HepG2 (cell line): ENCODE measurements at regions not wholly inside any gene's neighbourhood (a gene's known extent, or its start where the extent isn't known, plus 50 kb on each side); places are given as distances from the start of the nearest gene placed in this dataset.

Source experiments
- BCL3 ChIP-seq: sonication (generic); formaldehyde crosslinking; IDR thresholded peaks from 2 replicates; pipeline ENCODE4 v1.5.1; 2020; ENCODE audit warnings: mild to moderate bottlenecking, missing genetic modification reagents, moderate library complexity
- CREB1 ChIP-seq, 2 experiments: fragments of 450-650 bp in 1 of 2; IDR thresholded peaks; 2 replicates each; pipeline ENCODE4 v1.6.1; 2016 to 2017; ENCODE audit warnings: control low read depth in 1 of 2, mild to moderate bottlenecking in 1 of 2, missing compliant biosample characterization in 1 of 2, missing genetic modification characterization in 1 of 2
- CTCF ChIP-seq: sonication (generic); formaldehyde crosslinking; IDR thresholded peaks from 2 replicates; pipeline ENCODE4 v1.5.0; 2020; ENCODE audit warnings: mild to moderate bottlenecking, missing genetic modification reagents, moderate library complexity
- ELF1 ChIP-seq: sonication (generic); formaldehyde crosslinking; IDR thresholded peaks from 2 replicates; pipeline ENCODE4 v1.4.0; 2020; ENCODE audit warnings: missing genetic modification reagents
- FOXO4 ChIP-seq: sonication (generic); formaldehyde crosslinking; conservative IDR thresholded peaks from 2 replicates; pipeline ENCODE4 v1.8.1; 2023; ENCODE audit warnings: missing genetic modification reagents
- MED8 ChIP-seq: sonication (generic); formaldehyde crosslinking; IDR thresholded peaks from 2 replicates; pipeline ENCODE4 v1.8.1; 2023; ENCODE audit warnings: mild to moderate bottlenecking, missing genetic modification reagents; ENCODE audit not compliant: insufficient replicate concordance
- SP2 ChIP-seq: sonication (generic); formaldehyde crosslinking; IDR thresholded peaks from 2 replicates; pipeline ENCODE4 v1.5.1; 2020; ENCODE audit warnings: mild to moderate bottlenecking, missing genetic modification reagents
- ZNF138 ChIP-seq: sonication (generic); formaldehyde crosslinking; IDR thresholded peaks from 2 replicates; pipeline ENCODE4 v1.5.0; 2020; ENCODE audit warnings: mild to moderate bottlenecking, low read depth, missing genetic modification reagents
- ZNF761 ChIP-seq: sonication (generic); formaldehyde crosslinking; conservative IDR thresholded peaks from 2 replicates; pipeline ENCODE4 v1.4.0; 2020; ENCODE audit warnings: mild to moderate bottlenecking, missing genetic modification reagents
- TF ChIP-seq, protein P1 (sequence below): sonication (generic); formaldehyde crosslinking; IDR thresholded peaks from 2 replicates; pipeline ENCODE4 v1.8.1; 2023; ENCODE audit warnings: mild to moderate bottlenecking, missing genetic modification reagents, borderline replicate concordance

DNA sequence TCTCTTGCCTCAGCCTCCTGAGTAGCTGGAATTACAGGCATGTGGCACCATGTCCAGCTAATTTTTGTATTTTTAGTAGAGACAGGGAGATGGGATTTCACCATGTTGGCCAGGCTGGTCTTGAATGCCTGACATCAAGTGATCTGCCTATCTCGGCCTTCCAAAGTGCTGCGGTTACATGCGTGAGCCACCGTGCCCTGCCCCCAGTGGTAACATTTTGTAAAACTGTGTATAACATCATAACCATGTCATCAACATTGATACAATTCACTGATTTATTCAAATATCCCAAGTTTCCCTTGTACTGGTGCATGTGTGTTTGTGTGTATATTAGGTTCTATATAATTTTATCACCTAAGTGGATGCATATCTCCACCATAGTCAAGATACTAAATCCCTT lies 70.0 kb downstream of the PDCL3 start:
- TF ChIP-seq, protein P1, sequence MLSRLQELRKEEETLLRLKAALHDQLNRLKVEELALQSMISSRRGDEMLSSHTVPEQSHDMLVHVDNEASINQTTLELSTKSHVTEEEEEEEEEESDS (CRISPR knock-in tag) = no peak
- TF ChIP-seq SP2 (CRISPR knock-in tag) (no peak), CTCF (CRISPR knock-in tag) (no peak), CREB1 (IDR thresholded peaks at IDR 0.05) (no peak), CREB1 (CRISPR knock-in tag; IDR thresholded peaks at IDR 0.05) (no peak), ELF1 (CRISPR knock-in tag) (no peak), FOXO4 (CRISPR knock-in tag) (no peak), ZNF138 (no peak), BCL3 (CRISPR knock-in tag) (no peak), MED8 (CRISPR knock-in tag) (no peak), ZNF761 (CRISPR knock-in tag) (no peak)
